ENCODE measurements at regions not wholly inside any gene's neighbourhood (a gene's known extent, or its start where the extent isn't known, plus 50 kb on each side); places are given as distances from the start of the nearest gene placed in this dataset.

DNA sequence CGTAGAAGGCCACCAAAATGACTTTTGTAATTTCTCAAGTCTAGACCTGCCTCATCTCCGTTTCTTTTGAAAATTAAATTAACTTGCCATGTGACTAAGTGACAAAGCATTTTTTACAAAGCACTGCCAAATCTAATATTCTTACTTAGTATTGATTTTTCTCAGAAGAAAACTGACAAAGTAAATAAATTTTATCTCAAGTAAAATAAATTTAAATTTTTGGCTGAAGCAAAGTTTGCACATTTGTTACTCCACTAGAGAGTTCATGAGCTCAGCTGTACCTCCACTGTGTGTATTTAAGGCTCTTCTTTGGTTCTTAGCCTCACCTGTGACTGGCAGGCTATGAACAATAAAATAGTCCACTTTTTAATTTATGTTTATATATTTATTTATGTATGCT lies 441.1 kb upstream of the PCDH10 start:
- H3K9ac ChIP-seq (ENCODE audit: low read length in 2 of 2): no peak overlapping the region
- H3K27ac ChIP-seq (ENCODE audit: low read length): no peak overlapping the region
- H3K4me1 ChIP-seq (ENCODE audit: control insufficient read depth, insufficient read depth, low read length): no peaks in the 10 kb centered on the region
- no peaks in the 10 kb centered on the region for H3K36me3 ChIP-seq (ENCODE audit: control insufficient read depth in 2 of 2, insufficient read depth in 2 of 2, low read length in 2 of 2)
- H3K27me3 ChIP-seq (ENCODE audit: control insufficient read depth in 1 of 2, insufficient read depth in 2 of 2, low read length in 2 of 2): no peaks in the 10 kb centered on the region
- H3K9me3 ChIP-seq (ENCODE audit: control insufficient read depth in 2 of 2, low read length in 2 of 2): no peaks in the 10 kb centered on the region
- H3K4me3 ChIP-seq (ENCODE audit: low read length in 2 of 2): no peak overlapping the region

DNA sequence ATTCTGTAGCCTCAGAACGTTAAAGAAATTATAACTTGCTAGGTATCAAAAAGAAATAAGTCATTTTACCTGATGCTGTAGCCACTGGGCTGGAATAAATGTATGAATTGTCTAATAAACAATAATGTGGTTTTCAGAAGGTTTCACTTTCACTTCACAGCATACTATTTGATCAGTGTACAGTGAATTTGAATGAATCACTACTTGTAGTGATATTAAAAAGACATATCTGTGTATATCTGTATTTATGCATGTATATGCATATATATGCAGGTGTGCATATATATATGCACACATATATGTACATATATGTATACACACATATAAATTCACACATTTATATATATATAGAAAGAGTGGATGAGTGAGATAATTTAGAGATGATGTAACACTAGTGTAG lies 440.0 kb upstream of the PCDH10 start:
- Histone ChIP-seq H3K4me1 (ENCODE audit: control insufficient read depth, insufficient read depth, low read length) (no peaks in the 10 kb centered on the region), H3K4me3 (ENCODE audit: low read length in 2 of 2) (no peak overlapping the region), H3K27ac (ENCODE audit: low read length) (no peak overlapping the region), H3K27me3 (ENCODE audit: control insufficient read depth in 1 of 2, insufficient read depth in 2 of 2, low read length in 2 of 2) (no peaks in the 10 kb centered on the region), H3K9me3 (ENCODE audit: control insufficient read depth in 2 of 2, low read length in 2 of 2) (no peaks in the 10 kb centered on the region), H3K36me3 (ENCODE audit: control insufficient read depth in 2 of 2, insufficient read depth in 2 of 2, low read length in 2 of 2) (no peaks in the 10 kb centered on the region), H3K9ac (ENCODE audit: low read length in 2 of 2) (no peak overlapping the region)

DNA sequence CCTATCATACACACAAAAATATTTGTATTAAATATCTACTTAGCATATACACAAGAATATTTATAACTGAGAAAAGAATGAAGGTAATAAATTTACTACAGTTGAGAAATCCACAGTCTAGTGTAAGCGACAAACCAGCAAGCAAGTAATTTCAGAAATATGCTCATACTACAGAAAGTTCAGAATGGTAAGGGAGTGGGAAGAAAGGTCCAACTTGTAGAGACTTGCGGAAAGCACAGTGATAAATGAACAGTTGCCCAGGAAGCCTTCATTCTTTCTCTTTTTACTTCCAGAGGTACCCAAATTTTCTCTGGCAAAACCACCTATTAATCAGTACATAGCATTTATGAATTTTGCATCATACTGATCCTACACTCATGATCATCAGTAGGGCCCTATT lies 438.1 kb upstream of the PCDH10 start:
- Histone ChIP-seq H3K9me3 (ENCODE audit: control insufficient read depth in 2 of 2, low read length in 2 of 2) (no peaks in the 10 kb centered on the region), H3K27ac (ENCODE audit: low read length) (no peak overlapping the region), H3K27me3 (ENCODE audit: control insufficient read depth in 1 of 2, insufficient read depth in 2 of 2, low read length in 2 of 2) (no peaks in the 10 kb centered on the region), H3K4me1 (ENCODE audit: control insufficient read depth, insufficient read depth, low read length) (no peaks in the 10 kb centered on the region), H3K36me3 (ENCODE audit: control insufficient read depth in 2 of 2, insufficient read depth in 2 of 2, low read length in 2 of 2) (no peaks in the 10 kb centered on the region), H3K4me3 (ENCODE audit: low read length in 2 of 2) (no peak overlapping the region), H3K9ac (ENCODE audit: low read length in 2 of 2) (no peak overlapping the region)

DNA sequence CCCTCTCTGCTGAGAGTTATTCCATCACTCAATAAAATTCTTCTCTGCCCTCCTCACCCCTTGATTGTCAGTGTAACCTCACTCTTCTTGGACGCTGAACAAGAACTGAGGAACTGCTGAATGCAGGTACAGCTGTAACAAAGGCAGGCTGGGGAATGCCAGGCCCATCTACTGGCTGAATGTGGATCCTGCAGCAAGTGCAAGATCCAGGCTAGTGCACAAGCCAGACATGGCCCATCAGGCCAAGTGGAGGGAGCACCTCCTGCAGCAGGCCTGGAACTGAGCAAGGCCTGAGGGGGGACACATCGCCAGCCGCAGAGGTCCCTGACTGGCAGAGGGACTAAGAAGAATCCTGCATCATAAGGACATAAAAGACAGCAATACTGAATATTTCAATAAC lies 411.8 kb upstream of the PCDH10 start:
- Histone ChIP-seq H3K36me3 (ENCODE audit: control insufficient read depth in 2 of 2, insufficient read depth in 2 of 2, low read length in 2 of 2) (no peaks in the 10 kb centered on the region), H3K27me3 (ENCODE audit: control insufficient read depth in 1 of 2, insufficient read depth in 2 of 2, low read length in 2 of 2) (no peaks in the 10 kb centered on the region), H3K9ac (ENCODE audit: low read length in 2 of 2) (no peak overlapping the region), H3K27ac (ENCODE audit: low read length) (no peak overlapping the region), H3K4me3 (ENCODE audit: low read length in 2 of 2) (no peak overlapping the region), H3K4me1 (ENCODE audit: control insufficient read depth, insufficient read depth, low read length) (no peaks in the 10 kb centered on the region), H3K9me3 (ENCODE audit: control insufficient read depth in 2 of 2, low read length in 2 of 2) (no peaks in the 10 kb centered on the region)

DNA sequence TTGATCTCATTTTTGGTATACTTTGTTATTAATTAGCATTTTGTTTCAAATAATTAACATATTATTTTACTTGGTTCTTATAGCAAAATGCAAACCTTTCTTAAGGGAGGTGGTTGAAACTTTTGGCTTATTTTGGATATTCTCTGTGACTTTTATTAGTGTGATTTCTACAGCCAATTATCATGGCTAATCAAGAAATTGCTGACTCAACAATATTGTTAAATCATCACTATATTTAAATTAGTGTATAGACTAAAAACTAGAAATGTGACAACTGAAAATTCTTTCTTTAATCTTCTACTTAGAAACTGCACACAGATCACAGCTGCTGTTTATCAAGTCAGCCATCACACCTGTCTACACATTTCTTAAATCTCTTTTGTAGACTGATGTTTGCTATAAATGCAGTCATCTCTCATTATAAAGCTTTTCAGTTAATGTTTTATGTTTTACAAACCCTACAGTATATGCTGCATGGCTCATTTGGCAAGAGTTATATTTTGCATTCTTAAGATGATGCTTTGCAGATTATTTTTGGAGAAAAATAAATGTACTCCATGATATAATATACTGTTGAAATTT lies 389.8 kb upstream of the PCDH10 start:
- H3K4me1 ChIP-seq (ENCODE audit: control insufficient read depth, insufficient read depth, low read length): no peaks in the 10 kb centered on the region
- H3K4me3 ChIP-seq (ENCODE audit: low read length in 2 of 2): no peak overlapping the region
- H3K27me3 ChIP-seq (ENCODE audit: control insufficient read depth in 1 of 2, insufficient read depth in 2 of 2, low read length in 2 of 2): no peaks in the 10 kb centered on the region
- H3K36me3 ChIP-seq (ENCODE audit: control insufficient read depth in 2 of 2, insufficient read depth in 2 of 2, low read length in 2 of 2): no peaks in the 10 kb centered on the region
- no peaks in the 10 kb centered on the region for H3K9me3 ChIP-seq (ENCODE audit: control insufficient read depth in 2 of 2, low read length in 2 of 2)
- no peak overlapping the region for H3K9ac ChIP-seq (ENCODE audit: low read length in 2 of 2)
- no peak overlapping the region for H3K27ac ChIP-seq (ENCODE audit: low read length)

DNA sequence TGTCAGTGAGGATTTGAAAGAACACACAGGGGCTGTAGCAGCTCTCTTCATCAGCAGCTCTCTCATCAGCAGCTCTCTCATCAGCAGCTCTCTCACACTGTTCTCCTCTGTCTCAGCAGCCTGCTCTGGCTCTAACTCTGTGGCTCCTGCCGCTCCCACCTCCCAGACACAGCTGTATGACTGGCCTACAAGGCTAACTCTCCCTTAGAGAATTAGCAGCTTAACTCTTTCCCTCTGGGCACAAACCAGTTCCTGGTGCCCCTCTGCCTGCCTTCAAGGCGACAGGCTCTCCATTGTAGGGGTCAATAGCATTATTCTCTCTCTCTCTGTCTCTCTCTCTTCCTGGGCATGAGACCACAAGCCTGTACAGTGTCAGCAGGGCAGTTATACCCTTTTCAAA lies 385.6 kb upstream of the PCDH10 start:
- Histone ChIP-seq H3K9ac (ENCODE audit: low read length in 2 of 2) (no peak overlapping the region), H3K9me3 (ENCODE audit: control insufficient read depth in 2 of 2, low read length in 2 of 2) (no peaks in the 10 kb centered on the region), H3K4me3 (ENCODE audit: low read length in 2 of 2) (no peak overlapping the region), H3K4me1 (ENCODE audit: control insufficient read depth, insufficient read depth, low read length) (no peaks in the 10 kb centered on the region), H3K36me3 (ENCODE audit: control insufficient read depth in 2 of 2, insufficient read depth in 2 of 2, low read length in 2 of 2) (no peaks in the 10 kb centered on the region), H3K27me3 (ENCODE audit: control insufficient read depth in 1 of 2, insufficient read depth in 2 of 2, low read length in 2 of 2) (no peaks in the 10 kb centered on the region), H3K27ac (ENCODE audit: low read length) (no peak overlapping the region)

DNA sequence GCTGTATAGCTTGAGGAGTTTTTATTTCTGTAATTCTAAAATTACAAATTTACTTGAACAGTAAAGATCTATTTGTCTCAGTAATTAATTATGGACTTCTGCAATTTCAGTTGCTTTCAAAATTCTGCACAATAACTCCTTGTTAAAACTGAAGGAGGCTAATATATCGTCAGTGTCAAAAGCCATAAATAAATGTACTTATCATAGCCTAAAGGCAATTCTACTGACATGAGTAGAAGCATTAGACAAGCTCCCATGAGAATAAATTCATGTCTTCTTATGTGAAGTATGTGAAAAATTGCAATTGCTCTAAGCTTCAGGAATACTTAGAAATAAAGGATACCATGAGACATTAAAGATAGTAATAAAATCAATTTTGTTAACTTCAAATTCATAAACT lies 381.2 kb upstream of the PCDH10 start:
- Histone ChIP-seq H3K4me1 (ENCODE audit: control insufficient read depth, insufficient read depth, low read length) (no peaks in the 10 kb centered on the region), H3K4me3 (ENCODE audit: low read length in 2 of 2) (no peak overlapping the region), H3K9me3 (ENCODE audit: control insufficient read depth in 2 of 2, low read length in 2 of 2) (no peaks in the 10 kb centered on the region), H3K36me3 (ENCODE audit: control insufficient read depth in 2 of 2, insufficient read depth in 2 of 2, low read length in 2 of 2) (no peaks in the 10 kb centered on the region), H3K27ac (ENCODE audit: low read length) (no peak overlapping the region), H3K9ac (ENCODE audit: low read length in 2 of 2) (no peak overlapping the region), H3K27me3 (ENCODE audit: control insufficient read depth in 1 of 2, insufficient read depth in 2 of 2, low read length in 2 of 2) (no peaks in the 10 kb centered on the region)

DNA sequence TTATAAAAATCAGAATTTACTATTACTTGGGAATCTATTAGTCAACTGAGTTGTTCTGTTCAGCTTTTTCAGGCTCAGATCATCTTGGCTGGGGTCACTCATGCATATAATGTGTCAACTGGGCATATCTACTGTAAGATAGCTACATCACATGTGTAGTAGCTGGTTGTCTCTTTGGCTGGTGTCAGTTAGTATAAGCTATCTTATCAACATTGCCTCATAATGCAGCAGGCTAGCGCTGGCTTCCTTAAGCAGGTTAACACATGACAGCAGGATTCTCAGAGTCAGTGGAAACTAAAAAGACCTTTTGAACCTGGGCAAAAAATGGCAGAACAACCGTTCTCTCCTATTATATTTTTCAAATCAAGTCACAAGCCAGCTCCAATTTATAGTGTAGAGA lies 378.3 kb upstream of the PCDH10 start:
- H3K4me1 ChIP-seq (ENCODE audit: control insufficient read depth, insufficient read depth, low read length): no peaks in the 10 kb centered on the region
- no peak overlapping the region for H3K27ac ChIP-seq (ENCODE audit: low read length)
- no peak overlapping the region for H3K9ac ChIP-seq (ENCODE audit: low read length in 2 of 2)
- H3K4me3 ChIP-seq (ENCODE audit: low read length in 2 of 2): no peak overlapping the region
- H3K27me3 ChIP-seq (ENCODE audit: control insufficient read depth in 1 of 2, insufficient read depth in 2 of 2, low read length in 2 of 2): no peaks in the 10 kb centered on the region
- H3K9me3 ChIP-seq (ENCODE audit: control insufficient read depth in 2 of 2, low read length in 2 of 2): no peaks in the 10 kb centered on the region
- H3K36me3 ChIP-seq (ENCODE audit: control insufficient read depth in 2 of 2, insufficient read depth in 2 of 2, low read length in 2 of 2): no peaks in the 10 kb centered on the region

DNA sequence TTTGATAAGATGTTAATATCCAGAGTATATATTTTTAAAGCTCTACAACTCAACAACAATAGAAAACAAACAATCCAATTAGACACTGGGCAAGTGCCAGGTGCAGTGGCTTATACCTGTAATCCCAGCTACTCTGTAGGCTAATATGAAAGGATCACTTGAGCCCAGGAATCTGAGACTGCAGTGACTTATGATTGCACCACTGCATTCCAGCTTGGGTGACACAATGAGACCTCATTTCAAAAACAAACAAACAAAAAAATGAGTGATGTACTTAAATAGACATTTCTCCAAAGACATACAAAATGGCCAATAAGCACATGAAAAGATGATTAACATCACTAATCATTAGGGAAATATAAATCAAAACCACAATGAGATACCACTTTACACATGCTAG lies 356.8 kb upstream of the PCDH10 start:
- no peaks in the 10 kb centered on the region for H3K27me3 ChIP-seq (ENCODE audit: control insufficient read depth in 1 of 2, insufficient read depth in 2 of 2, low read length in 2 of 2)
- H3K9me3 ChIP-seq (ENCODE audit: control insufficient read depth in 2 of 2, low read length in 2 of 2): no peaks in the 10 kb centered on the region
- H3K4me1 ChIP-seq (ENCODE audit: control insufficient read depth, insufficient read depth, low read length): no peaks in the 10 kb centered on the region
- H3K4me3 ChIP-seq (ENCODE audit: low read length in 2 of 2): no peak overlapping the region
- no peaks in the 10 kb centered on the region for H3K36me3 ChIP-seq (ENCODE audit: control insufficient read depth in 2 of 2, insufficient read depth in 2 of 2, low read length in 2 of 2)
- no peak overlapping the region for H3K9ac ChIP-seq (ENCODE audit: low read length in 2 of 2)
- H3K27ac ChIP-seq (ENCODE audit: low read length): no peak overlapping the region

DNA sequence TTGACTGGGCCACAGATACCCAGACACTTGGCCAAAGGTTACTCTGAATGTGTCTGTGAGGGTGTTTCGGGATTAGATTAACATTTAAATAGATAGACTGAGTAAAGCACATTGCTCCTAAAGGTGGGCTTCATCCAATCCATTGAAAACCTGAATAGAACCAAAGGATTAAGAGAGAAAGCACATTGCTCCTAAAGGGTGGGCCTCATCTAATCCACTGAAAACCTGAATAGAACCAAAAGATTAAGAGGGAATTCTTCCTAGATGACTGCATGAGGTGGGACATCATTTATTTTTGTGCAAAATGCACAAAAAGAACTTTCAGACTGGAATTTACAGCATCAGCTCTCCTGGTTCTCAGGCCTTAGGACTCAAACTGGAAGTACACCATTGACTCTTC lies 351.2 kb upstream of the PCDH10 start:
- Histone ChIP-seq H3K36me3 (ENCODE audit: control insufficient read depth in 2 of 2, insufficient read depth in 2 of 2, low read length in 2 of 2) (no peaks in the 10 kb centered on the region), H3K9me3 (ENCODE audit: control insufficient read depth in 2 of 2, low read length in 2 of 2) (no peaks in the 10 kb centered on the region), H3K27ac (ENCODE audit: low read length) (no peak overlapping the region), H3K4me3 (ENCODE audit: low read length in 2 of 2) (no peak overlapping the region), H3K4me1 (ENCODE audit: control insufficient read depth, insufficient read depth, low read length) (no peaks in the 10 kb centered on the region), H3K9ac (ENCODE audit: low read length in 2 of 2) (no peak overlapping the region), H3K27me3 (ENCODE audit: control insufficient read depth in 1 of 2, insufficient read depth in 2 of 2, low read length in 2 of 2) (no peaks in the 10 kb centered on the region)

DNA sequence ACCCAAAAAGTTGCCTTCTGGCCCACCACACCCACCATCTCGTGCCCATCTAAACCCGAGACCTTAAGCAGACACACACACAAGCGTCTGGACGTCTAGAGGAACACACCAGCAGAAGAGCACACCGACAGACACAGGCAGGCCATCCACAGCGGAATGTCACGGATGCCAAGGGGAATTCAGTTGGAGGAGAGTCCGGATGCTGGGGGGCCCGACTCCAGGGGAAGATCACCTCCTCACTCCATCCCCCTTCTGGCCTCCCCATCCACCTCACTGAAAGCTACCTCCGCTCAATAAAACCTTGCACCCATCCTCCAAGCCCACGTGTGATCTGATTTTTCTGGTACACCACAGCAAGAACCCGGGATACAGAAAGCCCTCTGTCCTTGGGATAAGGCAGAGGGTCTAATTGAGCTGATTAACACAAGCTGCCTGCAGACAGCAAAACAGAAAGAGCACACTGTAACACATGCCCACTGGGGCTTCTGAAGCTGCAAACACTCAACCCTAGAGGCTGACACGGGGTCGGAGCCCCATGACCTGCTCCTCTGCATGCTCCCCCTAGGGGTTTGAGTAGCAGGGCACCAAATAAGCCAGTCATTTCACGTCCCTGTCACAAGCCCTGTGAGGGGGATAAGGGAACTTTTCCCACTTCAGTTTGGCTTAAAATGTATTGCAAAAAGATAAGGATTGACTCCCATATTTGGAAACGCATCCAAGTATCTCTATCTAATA lies 339.6 kb upstream of the PCDH10 start:
- H3K9me3 ChIP-seq (ENCODE audit: control insufficient read depth in 2 of 2, low read length in 2 of 2): no peaks in the 10 kb centered on the region
- H3K9ac ChIP-seq (ENCODE audit: low read length in 2 of 2): no peak overlapping the region
- H3K27ac ChIP-seq (ENCODE audit: low read length): no peak overlapping the region
- H3K36me3 ChIP-seq (ENCODE audit: control insufficient read depth in 2 of 2, insufficient read depth in 2 of 2, low read length in 2 of 2): no peaks in the 10 kb centered on the region
- no peaks in the 10 kb centered on the region for H3K4me1 ChIP-seq (ENCODE audit: control insufficient read depth, insufficient read depth, low read length)
- no peak overlapping the region for H3K4me3 ChIP-seq (ENCODE audit: low read length in 2 of 2)
- no peaks in the 10 kb centered on the region for H3K27me3 ChIP-seq (ENCODE audit: control insufficient read depth in 1 of 2, insufficient read depth in 2 of 2, low read length in 2 of 2)
